Gastrocnemius medialis (tissue), 4 donors: ENCODE measurements at regions not wholly inside any gene's neighbourhood (a gene's known extent, or its start where the extent isn't known, plus 50 kb on each side); places are given as distances from the start of the nearest gene placed in this dataset.

Source experiments
- CTCF ChIP-seq, 5 experiments: fragments of 450-650 bp in 3 of 5; fragments of 200-600 bp in 2 of 5; sonication (generic) in 2 of 5; IDR thresholded peaks in 4 of 5; conservative IDR thresholded peaks in 1 of 5; 1 replicate in 4 of 5; 2 replicates in 1 of 5; pipeline ENCODE4 v1.5.1; 2016 to 2019; ENCODE audit warnings: antibody characterized with exemption in 5 of 5, mild to moderate bottlenecking in 3 of 5, moderate library complexity in 3 of 5
- POLR2A ChIP-seq, 2 donors: fragments of 450-650 bp; IDR thresholded peaks; one replicate each; pipeline ENCODE4 v1.6.1; 2017; ENCODE audit warnings: antibody characterized with exemption in 2 of 2, mild to moderate bottlenecking in 2 of 2, moderate library complexity in 2 of 2

- TF ChIP-seq CTCF (IDR thresholded peaks at IDR 0.05 in 4 of 5, conservative IDR thresholded peaks at IDR 0.05 in 1 of 5) (no peak), POLR2A (IDR thresholded peaks at IDR 0.05) (no peak)
These were observed 623.8 kb downstream of the MMUT start for GRCh38 chr6:48839206-48839605.
